ENCODE measurements at regions not wholly inside any gene's neighbourhood (a gene's known extent, or its start where the extent isn't known, plus 50 kb on each side); places are given as distances from the start of the nearest gene placed in this dataset.

- H3K27me3 Mint-ChIP-seq (ENCODE audit: unreplicated experiment), result no peaks in the 10 kb centered on the region
- CTCF ChIA-PET, result interaction anchor here (0.7 to 1.9 kb wide), 3 partner anchors 16 to 263 kb away, joined by 3 to 6 read pairs (median 3); no protein-coding TSS in a partner anchor
Measured at GRCh38 chr3:69649120-69650065, 89.9 kb upstream of the MITF start.

GRCh38 chr3:69648126-69648525 is 91.1 kb upstream of the MITF start:
- BruUV-seq (replicated peaks), result no TSS peak
- CTCF ChIA-PET, result no interaction called here
- peak overlapping the region; percentile 82 for H3K27ac Mint-ChIP-seq (ENCODE audit: unreplicated experiment)
- H3K36me3 Mint-ChIP-seq (ENCODE audit: insufficient read depth, unreplicated experiment), result peaks cover 7% of the 10 kb centered on the region
- intact Hi-C loops (cut with micrococcal nuclease; ENCODE audit: unreplicated experiment), result no loop called here
- no peak for TF ChIP-seq CTCF (IDR thresholded peaks at IDR 0.05; ENCODE audit: unreplicated experiment)
- H3K4me3 Mint-ChIP-seq (ENCODE audit: low read depth, unreplicated experiment), result no peak overlapping the region
- DNase-seq, result no peak
- no peaks in the 10 kb centered on the region for H3K9me3 Mint-ChIP-seq (ENCODE audit: low read depth, unreplicated experiment)
- H3K4me1 Mint-ChIP-seq (ENCODE audit: low read depth, unreplicated experiment), result peaks cover 54% of the 10 kb centered on the region
- no peaks in the 10 kb centered on the region for H3K27me3 Mint-ChIP-seq (ENCODE audit: unreplicated experiment)

More at GRCh38 chr3:69649120-69650065, 89.9 kb upstream of the MITF start:
- no peak for TF ChIP-seq CTCF (IDR thresholded peaks at IDR 0.05; ENCODE audit: unreplicated experiment)
- H3K36me3 Mint-ChIP-seq (ENCODE audit: insufficient read depth, unreplicated experiment), result peaks cover 7% of the 10 kb centered on the region
- BruUV-seq (replicated peaks), result no TSS peak
- no peaks in the 10 kb centered on the region for H3K9me3 Mint-ChIP-seq (ENCODE audit: low read depth, unreplicated experiment)
- intact Hi-C loops (cut with micrococcal nuclease; ENCODE audit: unreplicated experiment), result no loop called here
- H3K4me3 Mint-ChIP-seq (ENCODE audit: low read depth, unreplicated experiment), result peak overlapping the region; percentile 40
- H3K4me1 Mint-ChIP-seq (ENCODE audit: low read depth, unreplicated experiment), result peaks cover 55% of the 10 kb centered on the region
- no peak for DNase-seq
- H3K27ac Mint-ChIP-seq (ENCODE audit: unreplicated experiment), result peak overlapping the region; percentile 82

GRCh38 chr3:69647511-69648110 is 91.7 kb upstream of the MITF start:
- no peaks in the 10 kb centered on the region for H3K27me3 Mint-ChIP-seq (ENCODE audit: unreplicated experiment)
- H3K9me3 Mint-ChIP-seq (ENCODE audit: low read depth, unreplicated experiment), result no peaks in the 10 kb centered on the region
- DNase-seq, result no peak

GRCh38 chr3:69647081-69647480 is 92.2 kb upstream of the MITF start:
- Mint-ChIP-seq H3K4me3 (ENCODE audit: low read depth, unreplicated experiment) (no peak overlapping the region), H3K27me3 (ENCODE audit: unreplicated experiment) (no peaks in the 10 kb centered on the region), H3K4me1 (ENCODE audit: low read depth, unreplicated experiment) (peaks cover 45% of the 10 kb centered on the region), H3K36me3 (ENCODE audit: insufficient read depth, unreplicated experiment) (peaks cover 7% of the 10 kb centered on the region), H3K27ac (ENCODE audit: unreplicated experiment) (no peak overlapping the region), H3K9me3 (ENCODE audit: low read depth, unreplicated experiment) (no peaks in the 10 kb centered on the region)
- TF ChIP-seq CTCF (IDR thresholded peaks at IDR 0.05; ENCODE audit: unreplicated experiment), result no peak
- DNase-seq, result no peak
- CTCF ChIA-PET, result no interaction called here
- intact Hi-C loops (cut with micrococcal nuclease; ENCODE audit: unreplicated experiment), result no loop called here
- no TSS peak for BruUV-seq (replicated peaks)

More at GRCh38 chr3:69647511-69648110, 91.7 kb upstream of the MITF start:
- H3K27ac Mint-ChIP-seq (ENCODE audit: unreplicated experiment), result peak overlapping the region; percentile 82
- peaks cover 49% of the 10 kb centered on the region for H3K4me1 Mint-ChIP-seq (ENCODE audit: low read depth, unreplicated experiment)
- CTCF ChIA-PET, result no interaction called here
- TF ChIP-seq CTCF (IDR thresholded peaks at IDR 0.05; ENCODE audit: unreplicated experiment), result no peak
- no peak overlapping the region for H3K4me3 Mint-ChIP-seq (ENCODE audit: low read depth, unreplicated experiment)
- intact Hi-C loops (cut with micrococcal nuclease; ENCODE audit: unreplicated experiment), result no loop called here
- H3K36me3 Mint-ChIP-seq (ENCODE audit: insufficient read depth, unreplicated experiment), result peaks cover 7% of the 10 kb centered on the region
- no TSS peak for BruUV-seq (replicated peaks)

Data from Calu3 (cell line).